Dermis microvascular lymphatic vessel endothelial cell (primary cell): ENCODE measurements at regions not wholly inside any gene's neighbourhood (a gene's known extent, or its start where the extent isn't known, plus 50 kb on each side); places are given as distances from the start of the nearest gene placed in this dataset.

Source experiments
- DNase-seq, 2 donors: peaks; one replicate each; pipeline versions ENCODE4 v3.0.0 to v3.0.0-alpha.2; 2010; ENCODE audit warnings: low read depth in 2 of 2

GRCh38 chr1:56080123-56080522 lies 499.2 kb downstream of the PLPP3 start:
- peak in 1 of 2 donors; percentile 75 for DNase-seq

- DNase-seq = no peak
These were observed 500.0 kb downstream of the PLPP3 start for GRCh38 chr1:56079391-56079790.

- DNase-seq = no peak
These were observed 502.2 kb downstream of the PLPP3 start for GRCh38 chr1:56077206-56077605.

GRCh38 chr1:56074007-56074651 lies 505.2 kb downstream of the PLPP3 start:
- peak; percentile 73 to 97 for DNase-seq

- no peak for DNase-seq
These were observed 505.8 kb downstream of the PLPP3 start for GRCh38 chr1:56073614-56074006.

GRCh38 chr1:56073206-56073605 lies 506.2 kb downstream of the PLPP3 start:
- no peak for DNase-seq

- DNase-seq = peak in 1 of 2 donors; percentile 64
These were observed 507.1 kb downstream of the PLPP3 start for GRCh38 chr1:56072310-56072709.

GRCh38 chr1:56071351-56071750 lies 508.0 kb downstream of the PLPP3 start:
- DNase-seq = no peak

GRCh38 chr1:56070601-56071000 lies 508.8 kb downstream of the PLPP3 start:
- peak in 1 of 2 donors; percentile 24 for DNase-seq

GRCh38 chr1:56069824-56070223 lies 509.5 kb downstream of the PLPP3 start:
- no peak for DNase-seq

- peak; percentile 33 to 78 for DNase-seq
These were observed 510.5 kb downstream of the PLPP3 start for GRCh38 chr1:56068908-56069307.

- DNase-seq = peak in 1 of 2 donors; percentile 38
These were observed 511.2 kb downstream of the PLPP3 start for GRCh38 chr1:56068210-56068609.

GRCh38 chr1:56065729-56066128 lies 513.6 kb downstream of the PLPP3 start:
- DNase-seq = peak in 1 of 2 donors; percentile 10

- DNase-seq = peak in 1 of 2 donors; percentile 26
These were observed 514.7 kb downstream of the PLPP3 start for GRCh38 chr1:56064705-56065104.

- no peak for DNase-seq
These were observed 515.9 kb downstream of the PLPP3 start for GRCh38 chr1:56063461-56063860.

- DNase-seq = no peak
These were observed 516.7 kb downstream of the PLPP3 start for GRCh38 chr1:56062625-56063024.

GRCh38 chr1:56061824-56062223 lies 517.5 kb downstream of the PLPP3 start:
- DNase-seq = no peak

GRCh38 chr1:56060906-56061305 lies 518.5 kb downstream of the PLPP3 start:
- no peak for DNase-seq

- no peak for DNase-seq
These were observed 521.6 kb downstream of the PLPP3 start for GRCh38 chr1:56057466-56058405.

GRCh38 chr1:56056438-56057287 lies 522.7 kb downstream of the PLPP3 start:
- peak in 1 of 2 donors; percentile 40 for DNase-seq

- DNase-seq = no peak
These were observed 524.4 kb downstream of the PLPP3 start for GRCh38 chr1:56054959-56055358.

- DNase-seq = no peak
These were observed 527.3 kb downstream of the PLPP3 start for GRCh38 chr1:56052041-56052440.
